Stimulated activated CD4-positive, alpha-beta T cell treated with anti-CD3 and anti-CD28 coated beads, Interleukin-12 subunit alpha, Interleukin-12 subunit beta, amount 100 ng/mL, for 24 hours (primary cell): ENCODE measurements at regions not wholly inside any gene's neighbourhood (a gene's known extent, or its start where the extent isn't known, plus 50 kb on each side); places are given as distances from the start of the nearest gene placed in this dataset.

Experiments
- DNase-seq, 2 experiments: peaks; one replicate each; pipeline ENCODE4 v3.0.0-alpha.2; 2020; ENCODE audit warnings: low read depth in 2 of 2

- DNase-seq, result no peak
Observed at GRCh38 chr9:80013891-80014290, 442.1 kb downstream of the TLE4 start.

DNA sequence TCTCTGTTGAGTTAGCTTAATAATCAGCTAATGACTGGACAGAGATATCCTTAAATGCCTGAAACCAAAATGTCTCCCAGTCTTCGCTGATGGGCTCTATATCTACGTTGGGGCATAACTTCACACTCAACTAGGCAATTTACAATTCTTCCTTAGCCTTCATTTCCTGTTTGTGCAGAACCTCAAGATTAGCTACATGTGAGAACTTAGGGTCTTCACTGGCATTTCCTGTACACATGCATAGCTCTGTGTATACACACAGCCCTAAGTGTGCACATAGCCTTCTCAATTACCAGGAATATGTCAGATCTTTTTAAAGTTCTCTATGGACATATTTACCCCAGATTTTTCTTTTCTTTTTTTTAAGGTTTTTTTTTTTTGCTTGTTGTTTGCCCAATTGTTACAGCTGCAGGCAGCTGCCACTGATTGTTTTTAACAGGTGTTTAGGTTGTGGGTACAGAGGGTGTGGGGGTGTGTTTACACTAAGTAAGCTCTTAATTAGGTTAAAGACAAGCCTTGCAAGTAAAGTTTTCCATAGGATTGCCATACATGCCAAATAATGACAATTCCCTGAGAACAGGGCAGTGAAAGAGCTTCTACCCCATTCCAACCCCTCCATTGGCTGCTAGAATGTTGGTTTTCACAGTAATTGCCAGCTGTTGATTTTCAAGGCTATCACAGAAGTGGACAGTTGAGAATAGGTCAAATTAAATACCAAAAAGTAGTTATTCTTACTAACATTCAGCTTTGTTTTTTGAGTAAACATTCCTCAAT, 441.0 kb downstream of the TLE4 start:
- DNase-seq, result no peak

DNA sequence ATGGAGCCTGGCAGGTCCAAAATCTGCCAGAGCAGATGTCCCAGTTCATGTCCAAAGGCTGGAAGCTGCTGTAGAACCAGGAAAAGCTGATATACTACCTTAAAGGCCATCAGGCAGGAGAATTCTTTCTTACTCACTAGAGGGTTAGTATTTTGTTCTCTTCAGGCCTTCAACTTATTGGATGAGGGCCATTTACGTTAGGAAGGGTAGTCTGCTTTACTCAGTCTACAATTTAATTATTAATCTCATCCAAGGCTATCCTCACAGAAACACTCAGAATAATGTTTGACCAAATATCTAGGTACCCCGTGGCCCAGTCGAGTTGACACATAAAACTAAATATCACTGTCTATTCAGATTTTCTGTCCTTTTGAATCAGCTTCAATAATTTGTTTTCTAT, 437.4 kb downstream of the TLE4 start:
- DNase-seq, result no peak

GRCh38 chr9:80004714-80005113, 432.9 kb downstream of the TLE4 start:
- DNase-seq, result no peak

- DNase-seq, result no peak
Observed at GRCh38 chr9:79990536-79990935, 418.8 kb downstream of the TLE4 start.

GRCh38 chr9:79989079-79989478, 417.3 kb downstream of the TLE4 start:
- DNase-seq, result no peak

DNA sequence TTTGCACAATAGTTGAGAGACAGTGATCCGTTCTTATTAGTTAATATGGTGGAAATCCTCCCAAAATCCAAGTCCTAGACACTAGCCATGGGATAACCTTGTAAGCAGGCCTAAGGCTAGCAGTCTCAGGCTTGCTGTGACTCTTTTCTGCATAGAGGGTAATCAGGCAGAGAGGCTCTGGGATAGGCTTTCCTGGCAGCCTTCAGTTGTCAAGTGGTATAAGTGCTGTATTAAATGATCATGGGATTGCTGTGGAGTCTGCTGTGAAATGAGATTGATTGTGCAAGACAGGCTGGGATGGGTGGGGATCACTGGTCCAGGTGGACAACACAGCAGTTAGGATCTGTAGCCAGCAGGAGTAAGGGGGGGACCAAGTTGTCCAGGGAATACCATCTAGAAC, 416.4 kb downstream of the TLE4 start:
- DNase-seq, result no peak

DNA sequence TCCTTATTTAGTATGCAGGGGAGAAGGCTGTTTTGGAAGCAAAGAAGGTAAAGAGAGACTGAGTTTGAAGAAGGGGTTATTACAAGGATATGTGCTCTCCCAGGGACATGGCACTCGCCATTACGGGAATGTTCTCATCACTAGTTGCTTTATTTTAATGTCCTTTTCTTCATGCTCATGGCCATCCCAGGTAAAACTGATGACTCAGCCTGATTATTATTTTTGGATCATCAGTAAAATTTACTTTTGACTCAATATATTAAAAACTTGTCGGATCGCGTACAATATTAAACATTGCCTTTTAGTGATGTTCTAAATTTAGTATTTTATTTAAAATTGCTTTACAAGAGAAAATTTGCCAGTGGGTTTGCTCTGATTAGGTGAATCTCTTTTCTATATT, 414.7 kb downstream of the TLE4 start:
- no peak for DNase-seq

DNA sequence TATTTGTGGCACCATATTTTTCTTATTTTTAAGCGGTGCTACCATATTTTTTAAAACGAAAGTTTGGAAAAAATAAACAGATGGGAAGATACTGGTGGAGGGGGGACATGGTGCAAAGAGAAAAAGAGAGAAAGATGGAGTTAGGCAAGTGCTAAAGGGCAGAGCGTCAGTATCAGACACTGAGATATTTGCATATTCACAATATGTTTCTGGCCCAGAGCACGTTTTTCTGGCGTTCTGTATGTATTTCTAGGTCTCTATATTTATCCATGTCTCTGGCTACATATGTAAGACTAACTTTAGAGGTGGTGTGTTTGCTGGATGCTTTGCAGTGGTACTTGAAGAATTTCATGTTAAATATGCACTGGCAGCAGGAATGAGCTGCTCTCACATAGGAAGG, 414.0 kb downstream of the TLE4 start:
- DNase-seq, result no peak

GRCh38 chr9:79985264-79985663, 413.5 kb downstream of the TLE4 start:
- no peak for DNase-seq

- no peak for DNase-seq
Observed at GRCh38 chr9:79984429-79985067, 412.8 kb downstream of the TLE4 start.

GRCh38 chr9:79980432-79980831, 408.7 kb downstream of the TLE4 start:
- DNase-seq, result no peak

DNA sequence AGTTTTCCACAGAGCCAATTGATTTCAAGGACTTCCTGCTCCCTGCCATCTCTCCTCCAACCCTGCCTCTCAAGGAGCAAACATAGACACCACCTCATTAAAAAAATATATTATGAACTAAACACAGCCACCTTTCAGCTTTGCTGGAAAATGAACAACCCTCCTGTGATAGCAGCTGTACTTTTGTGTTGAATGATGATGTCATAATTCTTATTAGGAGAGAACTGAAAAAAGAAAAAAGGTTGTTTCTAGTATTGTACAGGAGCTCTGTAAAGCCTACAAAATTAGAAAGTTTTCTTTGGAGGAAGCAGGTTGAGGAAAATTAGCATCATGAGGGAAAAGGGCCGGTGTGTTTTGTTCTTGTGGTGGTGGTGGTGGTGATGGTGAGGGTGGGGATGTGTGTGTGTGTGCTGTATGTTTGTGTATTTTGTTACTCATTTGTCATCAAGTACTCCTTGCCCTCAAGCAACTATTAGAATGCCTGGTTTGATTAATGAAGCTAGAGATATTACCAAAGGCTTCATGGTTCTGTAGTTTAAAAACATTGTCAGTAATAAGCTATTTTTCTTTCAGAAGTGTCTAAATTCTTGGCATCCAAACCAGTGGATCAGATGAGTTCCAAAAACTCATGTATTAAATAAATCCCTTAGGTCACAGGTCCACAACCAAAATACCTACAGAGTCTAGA, 405.9 kb downstream of the TLE4 start:
- DNase-seq, result no peak

- DNase-seq, result no peak
Observed at GRCh38 chr9:79977074-79977435, 405.3 kb downstream of the TLE4 start.

DNA sequence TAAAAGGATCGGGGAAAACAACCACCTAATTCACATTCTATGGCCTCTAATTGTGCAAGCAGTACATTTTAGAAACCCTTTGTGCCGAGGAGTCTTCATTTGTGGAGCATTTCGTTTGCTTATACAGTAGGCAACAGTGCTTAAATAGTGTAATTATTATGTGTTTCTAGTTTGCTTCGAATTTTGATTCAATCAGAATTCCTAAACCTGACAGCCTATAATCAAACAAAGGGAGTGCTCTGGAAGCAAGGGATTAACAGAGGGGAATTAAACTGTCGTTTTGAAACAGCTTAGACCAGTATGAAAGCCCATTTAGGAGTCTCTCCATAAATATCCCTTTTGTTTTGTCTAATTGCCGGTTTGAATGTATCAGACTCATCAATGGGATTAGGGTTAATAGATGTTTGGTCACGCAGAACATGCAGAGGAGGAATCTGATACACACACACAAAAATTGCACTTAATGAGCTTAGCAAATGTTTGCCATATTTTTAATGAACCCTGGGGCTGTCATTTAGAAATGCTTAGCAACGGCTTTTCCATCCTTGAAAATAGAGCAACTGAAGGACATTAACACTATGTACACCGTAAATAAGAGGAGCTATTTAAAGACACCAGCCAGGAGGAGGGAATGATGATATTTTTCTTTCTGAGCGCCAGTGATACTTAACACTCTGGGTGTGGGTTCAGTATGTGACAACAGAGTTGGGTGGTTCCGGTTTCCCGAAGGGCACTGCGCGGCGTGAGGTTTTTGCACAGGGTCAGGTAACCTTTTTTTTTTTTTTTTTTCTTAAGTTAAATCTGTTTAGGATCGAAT, 404.7 kb downstream of the TLE4 start:
- DNase-seq, result no peak

GRCh38 chr9:79975621-79976256, 404.0 kb downstream of the TLE4 start:
- DNase-seq, result no peak

DNA sequence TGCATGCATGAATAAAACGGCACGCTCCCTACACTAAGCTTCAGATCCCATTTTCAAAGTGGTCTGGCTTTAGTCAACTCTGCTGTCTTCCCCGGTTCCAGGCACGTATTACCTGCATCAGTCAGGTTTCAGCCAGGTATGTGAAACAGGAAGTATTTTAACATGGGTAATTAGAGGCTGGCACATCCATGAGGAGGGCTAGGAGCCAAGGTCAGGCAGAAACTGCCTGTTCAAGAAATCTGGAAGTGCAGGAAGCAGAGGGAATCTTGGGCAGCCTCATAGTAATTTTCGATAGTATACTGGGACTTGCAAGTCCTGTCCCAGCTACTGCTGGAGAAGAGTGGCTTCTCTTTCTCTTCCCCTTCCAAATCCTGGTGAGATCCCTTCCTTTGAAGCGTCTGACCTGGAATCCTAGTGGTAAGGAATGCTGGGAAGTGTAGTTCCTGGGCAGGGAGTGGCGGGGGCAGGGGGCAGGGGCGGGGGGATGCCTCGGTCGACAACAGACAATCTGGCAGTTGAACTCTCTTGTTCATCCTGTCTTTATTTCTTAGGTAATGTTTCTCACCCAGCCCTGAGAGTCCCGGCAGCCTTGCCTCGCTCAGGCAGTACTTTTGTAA, 403.1 kb downstream of the TLE4 start:
- no peak for DNase-seq

DNA sequence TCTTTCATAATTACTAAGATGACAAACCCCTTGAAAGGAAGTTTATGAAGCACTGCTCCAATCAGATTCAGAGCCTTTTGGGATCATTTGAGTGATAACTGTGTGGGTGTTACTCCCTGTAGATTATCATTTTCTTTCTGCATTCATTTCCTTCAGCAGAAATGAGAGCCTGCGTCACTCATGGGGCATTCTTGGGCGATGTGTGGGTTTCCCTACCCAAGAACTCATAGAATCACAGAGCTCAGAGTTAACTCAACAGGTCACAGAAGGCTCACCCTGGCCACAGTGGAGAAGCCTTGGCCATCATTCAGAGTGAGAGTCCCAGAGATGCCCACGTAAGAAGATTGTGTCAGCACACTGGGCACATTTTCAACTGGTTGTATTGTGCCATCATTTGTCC, 401.9 kb downstream of the TLE4 start:
- DNase-seq, result no peak

GRCh38 chr9:79970146-79970425, 398.3 kb downstream of the TLE4 start:
- DNase-seq, result no peak

GRCh38 chr9:79969393-79970145, 397.8 kb downstream of the TLE4 start:
- no peak for DNase-seq

GRCh38 chr9:79968533-79968932, 396.8 kb downstream of the TLE4 start:
- DNase-seq, result no peak
